H1 (cell line): ENCODE measurements at regions not wholly inside any gene's neighbourhood (a gene's known extent, or its start where the extent isn't known, plus 50 kb on each side); places are given as distances from the start of the nearest gene placed in this dataset.

Source experiments
- TF ChIP-seq, protein P1 (sequence below): IDR thresholded peaks from 2 replicates; pipeline ENCODE4 v1.6.1; 2011; ENCODE audit warnings: low read depth, mild to moderate bottlenecking, low read length; ENCODE audit not compliant: insufficient read depth

DNA sequence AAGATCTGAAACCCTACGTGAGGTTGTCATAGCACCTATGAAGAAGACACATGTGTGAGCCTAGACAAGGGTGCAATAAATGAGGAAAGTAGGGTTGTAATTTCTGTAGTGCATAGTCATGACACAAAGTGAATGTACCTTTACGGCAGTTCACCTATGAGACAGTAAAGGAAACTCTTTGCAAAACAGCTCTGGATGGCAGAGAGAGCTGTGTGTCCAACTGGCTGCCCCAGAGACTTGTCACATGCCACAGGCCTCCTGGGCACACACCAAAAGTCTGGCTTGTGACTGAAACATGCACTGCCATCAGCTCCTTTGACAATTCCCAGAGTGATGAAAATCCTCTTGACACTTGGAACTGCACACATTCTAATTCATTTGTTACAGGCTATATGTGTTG is 90.7 kb upstream of the NAMPT start (continued):
- TF ChIP-seq, protein P1, sequence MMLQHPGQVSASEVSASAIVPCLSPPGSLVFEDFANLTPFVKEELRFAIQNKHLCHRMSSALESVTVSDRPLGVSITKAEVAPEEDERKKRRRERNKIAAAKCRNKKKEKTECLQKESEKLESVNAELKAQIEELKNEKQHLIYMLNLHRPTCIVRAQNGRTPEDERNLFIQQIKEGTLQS = no peak
